Activated naive CD4-positive, alpha-beta T cell treated with anti-CD3 and anti-CD28 coated beads for 36 hours (primary cell): ENCODE measurements at regions not wholly inside any gene's neighbourhood (a gene's known extent, or its start where the extent isn't known, plus 50 kb on each side); places are given as distances from the start of the nearest gene placed in this dataset.

ENCODE experiments used
- CTCF ChIA-PET: fragments of 350-600 bp; sonication (Branson Sonifier 250); formaldehyde crosslinking; loops from one replicate; lab custom pipeline; 2021; ENCODE audit warnings: antibody characterized with exemption; lab: Charles Lee
- DNase-seq: peaks from one replicate; pipeline ENCODE4 v3.0.0-alpha.2; 2020
- H3K27ac Mint-ChIP-seq: one replicate; pipeline ENCODE4 v1.8.0; 2021; ENCODE audit warnings: mild to moderate bottlenecking, mixed read lengths
- H3K27me3 Mint-ChIP-seq: one replicate; pipeline ENCODE4 v1.8.0; 2021; ENCODE audit warnings: low read depth, mixed read lengths
- H3K36me3 Mint-ChIP-seq: one replicate; pipeline ENCODE4 v1.8.0; 2021; ENCODE audit warnings: low read depth, mixed read lengths
- H3K4me1 Mint-ChIP-seq: one replicate; pipeline ENCODE4 v1.8.0; 2021; ENCODE audit warnings: low read depth, mixed read lengths
- H3K4me3 Mint-ChIP-seq: one replicate; pipeline ENCODE4 v1.8.0; 2021; ENCODE audit warnings: mild to moderate bottlenecking, moderate library complexity, mixed read lengths
- H3K9me3 Mint-ChIP-seq: one replicate; pipeline ENCODE4 v1.8.0; 2021; ENCODE audit warnings: mixed read lengths
- intact Hi-C: fragments of 100-400 bp; cut with micrococcal nuclease; formaldehyde crosslinking; loops from one replicate; pipeline ENCODE4 v1.15.1; 2023

- intact Hi-C loops, result no loop called here
- no peaks in the 10 kb centered on the region for H3K4me1 Mint-ChIP-seq
- H3K4me3 Mint-ChIP-seq, result no peak overlapping the region
- CTCF ChIA-PET, result no interaction called here
- H3K27ac Mint-ChIP-seq, result no peak overlapping the region
- peaks cover 8% of the 10 kb centered on the region for H3K9me3 Mint-ChIP-seq
- H3K27me3 Mint-ChIP-seq, result peaks cover 8% of the 10 kb centered on the region
- no peak for DNase-seq
- no peaks in the 10 kb centered on the region for H3K36me3 Mint-ChIP-seq
These were observed 182.4 kb upstream of the CHRNA7 start for GRCh38 chr15:31847961-31848360.

GRCh38 chr15:31848621-31849020 is 181.7 kb upstream of the CHRNA7 start:
- Mint-ChIP-seq H3K4me1 (no peaks in the 10 kb centered on the region), H3K36me3 (no peaks in the 10 kb centered on the region), H3K27me3 (peaks cover 8% of the 10 kb centered on the region), H3K27ac (no peak overlapping the region), H3K9me3 (peaks cover 8% of the 10 kb centered on the region), H3K4me3 (no peak overlapping the region)
- intact Hi-C loops, result no loop called here
- DNase-seq, result no peak
- CTCF ChIA-PET, result no interaction called here

- Mint-ChIP-seq H3K4me3 (no peak overlapping the region), H3K36me3 (no peaks in the 10 kb centered on the region), H3K27ac (no peak overlapping the region), H3K9me3 (peaks cover 8% of the 10 kb centered on the region), H3K4me1 (no peaks in the 10 kb centered on the region), H3K27me3 (peaks cover 4% of the 10 kb centered on the region)
- no peak for DNase-seq
- CTCF ChIA-PET, result interaction anchor here (0.5 kb wide), 1 partner anchor 413 kb away, joined by 7 read pairs; no protein-coding TSS in a partner anchor
- intact Hi-C loops, result no loop called here
These were observed 177.1 kb upstream of the CHRNA7 start for GRCh38 chr15:31852933-31853799.

GRCh38 chr15:31856581-31856980 is 173.7 kb upstream of the CHRNA7 start:
- H3K4me1 Mint-ChIP-seq, result no peaks in the 10 kb centered on the region
- CTCF ChIA-PET, result no interaction called here
- intact Hi-C loops, result no loop called here
- H3K27me3 Mint-ChIP-seq, result peaks cover 3% of the 10 kb centered on the region
- DNase-seq, result no peak
- no peak overlapping the region for H3K4me3 Mint-ChIP-seq
- H3K36me3 Mint-ChIP-seq, result no peaks in the 10 kb centered on the region
- H3K27ac Mint-ChIP-seq, result no peak overlapping the region
- H3K9me3 Mint-ChIP-seq, result no peaks in the 10 kb centered on the region

GRCh38 chr15:31857194-31857593 is 173.1 kb upstream of the CHRNA7 start:
- no peak overlapping the region for H3K4me3 Mint-ChIP-seq
- peaks cover under 1% of the 10 kb centered on the region for H3K27me3 Mint-ChIP-seq
- H3K36me3 Mint-ChIP-seq, result no peaks in the 10 kb centered on the region
- no peaks in the 10 kb centered on the region for H3K4me1 Mint-ChIP-seq
- DNase-seq, result no peak
- intact Hi-C loops, result no loop called here
- H3K9me3 Mint-ChIP-seq, result no peaks in the 10 kb centered on the region
- H3K27ac Mint-ChIP-seq, result no peak overlapping the region
- CTCF ChIA-PET, result no interaction called here

GRCh38 chr15:31858026-31858425 is 172.3 kb upstream of the CHRNA7 start:
- H3K9me3 Mint-ChIP-seq, result no peaks in the 10 kb centered on the region
- CTCF ChIA-PET, result interaction anchor here (0.7 kb wide), 1 partner anchor 1289 kb away, joined by 3 read pairs; no protein-coding TSS in a partner anchor
- intact Hi-C loops, result no loop called here
- no peak for DNase-seq
- no peaks in the 10 kb centered on the region for H3K4me1 Mint-ChIP-seq
- H3K36me3 Mint-ChIP-seq, result no peaks in the 10 kb centered on the region
- H3K27ac Mint-ChIP-seq, result no peak overlapping the region
- no peaks in the 10 kb centered on the region for H3K27me3 Mint-ChIP-seq
- H3K4me3 Mint-ChIP-seq, result no peak overlapping the region

- Mint-ChIP-seq H3K36me3 (no peaks in the 10 kb centered on the region), H3K4me1 (peaks cover 9% of the 10 kb centered on the region), H3K27ac (no peak overlapping the region), H3K4me3 (no peak overlapping the region), H3K9me3 (no peaks in the 10 kb centered on the region), H3K27me3 (peaks cover 8% of the 10 kb centered on the region)
- intact Hi-C loops, result loop anchor here (5.0 kb wide), 1 partner anchor 429 kb away; no protein-coding TSS in a partner anchor
- DNase-seq, result no peak
- CTCF ChIA-PET, result interaction anchor here (0.6 kb wide), 1 partner anchor 918 kb away, joined by 3 read pairs; no protein-coding TSS in a partner anchor
These were observed 164.1 kb upstream of the CHRNA7 start for GRCh38 chr15:31866248-31866647.

- Mint-ChIP-seq H3K4me1 (peaks cover 9% of the 10 kb centered on the region), H3K4me3 (no peak overlapping the region), H3K9me3 (no peaks in the 10 kb centered on the region), H3K27ac (no peak overlapping the region), H3K36me3 (no peaks in the 10 kb centered on the region), H3K27me3 (peaks cover 8% of the 10 kb centered on the region)
- CTCF ChIA-PET, result no interaction called here
- DNase-seq, result peak; percentile 59
- intact Hi-C loops, result loop anchor here (1.0 to 5.0 kb wide), 3 partner anchors 107 to 430 kb away; no protein-coding TSS in a partner anchor
These were observed 162.5 kb upstream of the CHRNA7 start for GRCh38 chr15:31867536-31868442.

- Mint-ChIP-seq H3K36me3 (no peaks in the 10 kb centered on the region), H3K27ac (no peak overlapping the region), H3K4me3 (peak overlapping the region; percentile 70), H3K27me3 (peaks cover 8% of the 10 kb centered on the region), H3K4me1 (peaks cover 9% of the 10 kb centered on the region), H3K9me3 (no peaks in the 10 kb centered on the region)
- DNase-seq, result no peak
- intact Hi-C loops, result loop anchor here (2.0 to 10.0 kb wide), 3 partner anchors 221 to 432 kb away; no protein-coding TSS in a partner anchor
- CTCF ChIA-PET, result no interaction called here
These were observed 160.5 kb upstream of the CHRNA7 start for GRCh38 chr15:31869686-31870307.

GRCh38 chr15:31870328-31871165 is 159.8 kb upstream of the CHRNA7 start, which contains the start of gene OTUD7A:
Gene OTUD7A (minus strand): TSS chr15:31870673.
- intact Hi-C loops, result loop anchor here (10.0 kb wide), 1 partner anchor 376 kb away; no protein-coding TSS in a partner anchor
- CTCF ChIA-PET, result no interaction called here

GRCh38 chr15:31871166-31871886 is 159.0 kb upstream of the CHRNA7 start:
- H3K27ac Mint-ChIP-seq, result peak overlapping the region; percentile 80
- peaks cover 9% of the 10 kb centered on the region for H3K4me1 Mint-ChIP-seq
- no peaks in the 10 kb centered on the region for H3K9me3 Mint-ChIP-seq
- no peaks in the 10 kb centered on the region for H3K36me3 Mint-ChIP-seq
- intact Hi-C loops, result loop anchor here (10.0 kb wide), 1 partner anchor 377 kb away; no protein-coding TSS in a partner anchor
- peak overlapping the region; percentile 87 for H3K4me3 Mint-ChIP-seq
- peak; percentile 13 for DNase-seq
- H3K27me3 Mint-ChIP-seq, result peaks cover 10% of the 10 kb centered on the region
- CTCF ChIA-PET, result no interaction called here

More at GRCh38 chr15:31870328-31871165, 159.8 kb upstream of the CHRNA7 start, which contains the start of gene OTUD7A:
- peaks cover 8% of the 10 kb centered on the region for H3K27me3 Mint-ChIP-seq
- H3K27ac Mint-ChIP-seq, result peak within 1 kb of the TSS; percentile 80
- peaks cover 9% of the 10 kb centered on the region for H3K4me1 Mint-ChIP-seq
- H3K9me3 Mint-ChIP-seq, result no peaks in the 10 kb centered on the region
- H3K4me3 Mint-ChIP-seq, result peak within 1 kb of the TSS; percentile 87
- H3K36me3 Mint-ChIP-seq, result no peaks in the 10 kb centered on the region
- DNase-seq, result peak; percentile 78
